Esophagus squamous epithelium (tissue), 4 donors: ENCODE measurements at regions not wholly inside any gene's neighbourhood (a gene's known extent, or its start where the extent isn't known, plus 50 kb on each side); places are given as distances from the start of the nearest gene placed in this dataset.

Source experiments
- CTCF ChIP-seq, 6 experiments: fragments of 450-650 bp in 4 of 6; fragments of 200-600 bp in 2 of 6; sonication (generic) in 2 of 6; IDR thresholded peaks; one replicate each; pipeline ENCODE4 v1.5.1; 2016 to 2019; ENCODE audit warnings: antibody characterized with exemption in 6 of 6, mild to moderate bottlenecking in 4 of 6, moderate library complexity in 4 of 6
- POLR2A ChIP-seq, 4 donors: fragments of 450-650 bp; IDR thresholded peaks; one replicate each; pipeline ENCODE4 v1.6.1; 2017; ENCODE audit warnings: antibody characterized with exemption in 4 of 4, mild to moderate bottlenecking in 4 of 4, moderate library complexity in 3 of 4

GRCh38 chr1:29825941-29826415, 589.7 kb downstream of the PTPRU start:
- TF ChIP-seq CTCF (IDR thresholded peaks at IDR 0.05) (no peak), POLR2A (IDR thresholded peaks at IDR 0.05) (no peak)
